ENCODE measurements at regions not wholly inside any gene's neighbourhood (a gene's known extent, or its start where the extent isn't known, plus 50 kb on each side); places are given as distances from the start of the nearest gene placed in this dataset.

DNA sequence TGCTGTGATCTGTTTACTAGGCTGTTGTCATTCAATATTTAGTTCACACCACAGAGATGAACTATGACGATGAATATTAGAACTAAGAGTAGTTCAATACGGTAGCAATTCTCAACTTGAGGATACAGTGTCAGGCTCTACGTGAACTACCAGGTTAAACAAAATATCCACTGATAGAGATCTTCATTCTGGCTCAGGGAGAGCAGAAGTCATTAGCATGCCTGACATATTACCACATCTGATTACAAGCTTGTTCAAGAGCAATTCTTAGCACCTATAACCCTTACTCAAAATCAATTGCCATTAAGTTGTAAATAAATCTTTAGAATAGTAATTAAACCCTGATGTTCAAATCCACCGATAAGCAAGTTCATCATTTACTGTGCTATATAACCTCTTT, 207.2 kb downstream of the CHRM3 start:
- Histone ChIP-seq H3K18ac (ENCODE audit: extremely low read depth, low read length) (no peak overlapping the region), H2BK120ac (replicated peaks; ENCODE audit: low read depth, low read length) (no peak overlapping the region), H3K56ac (replicated peaks; ENCODE audit: insufficient read length, low read depth, low read length) (no peak overlapping the region), H4K91ac (replicated peaks; ENCODE audit: insufficient read length, low read length) (no peak overlapping the region), H2AFZ (ENCODE audit: low read length) (no peak overlapping the region), H3K23me2 (ENCODE audit: low read depth, low read length) (no peaks in the 10 kb centered on the region), H3K79me1 (ENCODE audit: low read depth, low read length) (no peaks in the 10 kb centered on the region), H4K5ac (ENCODE audit: insufficient read length, low read depth, low read length) (no peak overlapping the region), H4K20me1 (replicated peaks in 1 of 2; ENCODE audit: control insufficient read depth in 1 of 2, insufficient read depth in 2 of 2, low read length in 2 of 2) (no peaks in the 10 kb centered on the region), H4K8ac (ENCODE audit: extremely low read depth, insufficient read depth, low read length) (no peak overlapping the region), H3K79me2 (ENCODE audit: control insufficient read depth in 1 of 2, insufficient read depth in 2 of 2, low read length in 2 of 2) (no peaks in the 10 kb centered on the region), H2AK5ac (ENCODE audit: low read depth, low read length) (no peak overlapping the region), H3K4me2 (ENCODE audit: insufficient read depth in 1 of 2, low read depth in 2 of 2, low read length in 2 of 2) (no peak overlapping the region), H3K9me3 (ENCODE audit: insufficient read depth in 2 of 2, low read depth in 1 of 2, low read length in 1 of 2) (no peaks in the 10 kb centered on the region), H3K23ac (ENCODE audit: insufficient read length) (no peak overlapping the region), H2BK15ac (ENCODE audit: low read length) (no peak overlapping the region), H2BK5ac (ENCODE audit: low read depth, low read length) (no peak overlapping the region), H3K9ac (replicated peaks in 1 of 4; ENCODE audit: extremely low read depth in 1 of 4, low read depth in 3 of 4, low read length in 3 of 4) (no peak overlapping the region), H3K36me3 (ENCODE audit: control insufficient read depth in 2 of 4, insufficient read depth in 4 of 4, low read length in 3 of 4) (no peaks in the 10 kb centered on the region), H2BK20ac (ENCODE audit: low read length) (no peak overlapping the region), H3K27ac (ENCODE audit: low read depth, low read length) (no peak overlapping the region), H3K14ac (ENCODE audit: insufficient read length) (no peak overlapping the region), H2BK12ac (ENCODE audit: low read depth, low read length) (no peak overlapping the region), H3K4me1 (replicated peaks in 1 of 4; ENCODE audit: control insufficient read depth in 3 of 4, insufficient read depth in 4 of 4, low read length in 3 of 4) (no peaks in the 10 kb centered on the region), H3K4me3 (ENCODE audit: extremely low read depth in 1 of 4, insufficient read depth in 2 of 4, low read depth in 3 of 4, low read length in 4 of 4) (no peak overlapping the region), H3K4ac (replicated peaks; ENCODE audit: insufficient read length, low read depth, low read length) (no peak overlapping the region), H3K27me3 (replicated peaks in 1 of 4; ENCODE audit: control insufficient read depth in 3 of 4, extremely low read depth in 1 of 4, insufficient read depth in 3 of 4, low read length in 3 of 4) (no peaks in the 10 kb centered on the region)
- no peak for DNase-seq (ENCODE audit: low read depth in 1 of 2, low spot score in 2 of 2)
- no peak for FAIRE-seq
- POLR2A ChIA-PET (ENCODE audit: partially characterized antibody) = no interaction called here
- 93% methylated on average over 4 of the region's 4 CpGs; no CpG with 5 or more reads in 1 of the 2 experiments for WGBS, 2 experiments (ENCODE audit: extremely low coverage in 1 of 2, insufficient coverage in 1 of 2, insufficient read length in 1 of 2, insufficient replicate concordance in 2 of 2, low coverage in 1 of 2, low lambda C conversion rate in 2 of 2, missing lambda C conversion rate in 1 of 2)
- CTCF ChIA-PET (ENCODE audit: partially characterized antibody) = interaction anchor here (0.6 to 1.2 kb wide), 3 partner anchors 109 to 235 kb away, joined by 3 read pairs; no protein-coding TSS in a partner anchor
- TF ChIP-seq, protein P1, sequence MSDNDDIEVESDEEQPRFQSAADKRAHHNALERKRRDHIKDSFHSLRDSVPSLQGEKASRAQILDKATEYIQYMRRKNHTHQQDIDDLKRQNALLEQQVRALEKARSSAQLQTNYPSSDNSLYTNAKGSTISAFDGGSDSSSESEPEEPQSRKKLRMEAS (IDR thresholded peaks at IDR 0.05) = no peak
- TF ChIP-seq HDAC6 (IDR thresholded peaks at IDR 0.05; ENCODE audit: low read depth, low read length) = no peak
- TF ChIP-seq CREB1 (IDR thresholded peaks at IDR 0.05) = no peak
- no peak for TF ChIP-seq TBP (IDR thresholded peaks at IDR 0.05; ENCODE audit: low read depth, low read length)
- TF ChIP-seq SIX5 (IDR thresholded peaks at IDR 0.05; ENCODE audit: low read depth, low read length) = no peak
- no peak for TF ChIP-seq GTF2F1 (IDR thresholded peaks at IDR 0.05; ENCODE audit: borderline replicate concordance, low read depth, low read length)
- no peak for TF ChIP-seq CHD2 (IDR thresholded peaks at IDR 0.05; ENCODE audit: low read length)
- TF ChIP-seq SAP30 (IDR thresholded peaks at IDR 0.05; ENCODE audit: insufficient read depth, insufficient replicate concordance, low read length) = no peak
- TF ChIP-seq SIRT6 (IDR thresholded peaks at IDR 0.05; ENCODE audit: low read length) = no peak
- TF ChIP-seq, protein P2, sequence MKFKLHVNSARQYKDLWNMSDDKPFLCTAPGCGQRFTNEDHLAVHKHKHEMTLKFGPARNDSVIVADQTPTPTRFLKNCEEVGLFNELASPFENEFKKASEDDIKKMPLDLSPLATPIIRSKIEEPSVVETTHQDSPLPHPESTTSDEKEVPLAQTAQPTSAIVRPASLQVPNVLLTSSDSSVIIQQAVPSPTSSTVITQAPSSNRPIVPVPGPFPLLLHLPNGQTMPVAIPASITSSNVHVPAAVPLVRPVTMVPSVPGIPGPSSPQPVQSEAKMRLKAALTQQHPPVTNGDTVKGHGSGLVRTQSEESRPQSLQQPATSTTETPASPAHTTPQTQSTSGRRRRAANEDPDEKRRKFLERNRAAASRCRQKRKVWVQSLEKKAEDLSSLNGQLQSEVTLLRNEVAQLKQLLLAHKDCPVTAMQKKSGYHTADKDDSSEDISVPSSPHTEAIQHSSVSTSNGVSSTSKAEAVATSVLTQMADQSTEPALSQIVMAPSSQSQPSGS (IDR thresholded peaks at IDR 0.05; ENCODE audit: low read length) = no peak
- TF ChIP-seq RAD21 (IDR thresholded peaks at IDR 0.05 in 1 of 2, conservative IDR thresholded peaks at IDR 0.05 in 1 of 2; ENCODE audit: low read depth in 2 of 2, low read length in 2 of 2) = no peak
- no peak for TF ChIP-seq CBX8 (IDR thresholded peaks at IDR 0.05; ENCODE audit: borderline replicate concordance, low read depth, low read length)
- no peak for TF ChIP-seq JUN (IDR thresholded peaks at IDR 0.05; ENCODE audit: low read depth, low read length)
- TF ChIP-seq NRF1 (IDR thresholded peaks at IDR 0.05; ENCODE audit: low read depth, low read length) = no peak

Measured in H1 (cell line).